IPS-18c (cell line): ENCODE measurements at regions not wholly inside any gene's neighbourhood (a gene's known extent, or its start where the extent isn't known, plus 50 kb on each side); places are given as distances from the start of the nearest gene placed in this dataset.
"Not testable (repeated sequence)": the region's sequence is repeated elsewhere in the genome, so short reads cannot be mapped to it uniquely, and the experiment has no call there.

ENCODE experiments used
- H3K4me3 ChIP-seq: 2 replicates; pipeline ENCODE4 v1.7.0; 2013; ENCODE audit warnings: low read depth, mild to moderate bottlenecking, low read length, moderate library complexity; ENCODE audit not compliant: insufficient read depth
- H3K9me3 ChIP-seq: one replicate; pipeline ENCODE4 v1.6.1; 2013; ENCODE audit warnings: mild to moderate bottlenecking, low read length, moderate library complexity; ENCODE audit not compliant: control insufficient read depth, insufficient read depth

DNA sequence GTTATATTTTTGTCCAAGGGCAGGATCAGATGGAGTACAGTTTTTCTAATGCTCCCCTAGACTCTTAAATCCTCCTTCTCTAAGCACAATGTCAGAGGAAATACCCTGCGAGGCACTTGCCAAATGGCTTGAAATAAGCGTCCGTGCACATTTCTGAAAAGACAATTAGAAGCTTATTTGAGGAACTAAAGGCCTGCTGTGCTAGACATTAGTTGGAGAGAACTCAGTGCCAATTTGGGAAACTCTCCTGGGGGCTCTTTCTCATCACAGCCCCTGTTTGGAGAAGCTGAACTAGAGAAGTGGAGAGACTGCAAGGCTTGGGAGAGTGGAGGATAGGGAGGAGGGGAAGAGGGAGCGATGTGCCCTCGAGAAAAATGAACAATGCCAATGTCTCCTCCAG is 247.6 kb upstream of the C2CD4B start:
- no peaks in the 10 kb centered on the region for H3K9me3 ChIP-seq
- H3K4me3 ChIP-seq, result no peak overlapping the region

DNA sequence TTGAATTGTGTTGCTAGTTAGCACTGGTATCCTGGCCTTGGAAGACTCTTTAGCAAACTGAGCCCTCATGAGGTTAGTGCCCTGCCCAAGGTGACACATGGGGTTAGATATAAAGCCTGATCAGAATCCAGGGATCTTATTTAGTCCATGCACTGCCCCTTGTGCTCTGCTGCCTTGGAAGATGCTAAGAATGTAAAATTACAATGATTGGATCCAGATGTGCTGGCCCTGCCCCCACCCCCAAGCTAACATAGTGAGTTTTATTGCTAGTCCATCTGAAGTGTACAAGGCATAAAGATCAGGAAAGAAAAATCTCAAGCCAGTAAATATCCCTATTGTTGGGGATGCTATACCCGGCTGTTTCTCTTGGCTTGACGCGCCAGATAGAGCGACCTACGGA is 248.1 kb upstream of the C2CD4B start:
- no peak overlapping the region for H3K4me3 ChIP-seq
- H3K9me3 ChIP-seq, result no peaks in the 10 kb centered on the region

DNA sequence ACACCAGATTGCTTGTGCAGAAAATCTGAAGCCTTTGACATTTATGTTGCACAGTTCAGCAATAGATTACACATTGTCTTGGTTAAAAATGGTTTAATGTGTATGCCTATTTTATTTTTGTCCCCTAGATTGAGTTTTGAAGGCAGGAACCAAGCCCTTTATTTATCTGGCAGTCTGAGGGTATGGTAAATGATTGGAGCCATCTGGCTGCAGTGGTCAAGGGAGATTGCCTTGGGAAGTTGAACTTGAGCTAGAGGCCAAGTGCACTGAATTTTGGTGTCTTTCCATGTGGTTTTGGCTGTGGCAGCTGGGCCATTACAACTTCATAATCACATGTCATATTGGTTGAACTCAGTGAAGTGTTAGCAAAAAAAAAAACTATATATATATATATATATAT is 248.7 kb upstream of the C2CD4B start:
- no peaks in the 10 kb centered on the region for H3K9me3 ChIP-seq
- no peak overlapping the region for H3K4me3 ChIP-seq

DNA sequence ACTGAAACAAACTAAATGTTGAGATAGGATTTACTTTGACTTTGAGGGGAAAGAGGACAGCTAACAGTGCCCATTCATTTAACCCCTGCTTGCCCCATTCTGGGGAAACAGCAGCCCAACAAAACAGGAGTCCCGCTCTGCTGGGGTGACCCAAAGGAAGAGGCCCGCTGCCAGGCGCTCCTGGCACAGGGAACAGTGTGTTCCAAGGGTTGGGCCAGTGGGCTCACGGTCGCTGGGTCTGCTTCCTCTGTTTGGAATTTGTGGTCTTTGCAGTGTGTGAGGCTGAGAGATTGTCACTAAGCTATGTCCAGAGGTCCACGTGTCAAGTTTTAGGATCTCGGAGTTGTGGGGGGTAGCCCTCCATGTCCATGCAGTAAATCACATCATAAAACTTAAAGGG is 250.4 kb upstream of the C2CD4B start:
- Histone ChIP-seq H3K4me3 (no peak overlapping the region), H3K9me3 (no peaks in the 10 kb centered on the region)

DNA sequence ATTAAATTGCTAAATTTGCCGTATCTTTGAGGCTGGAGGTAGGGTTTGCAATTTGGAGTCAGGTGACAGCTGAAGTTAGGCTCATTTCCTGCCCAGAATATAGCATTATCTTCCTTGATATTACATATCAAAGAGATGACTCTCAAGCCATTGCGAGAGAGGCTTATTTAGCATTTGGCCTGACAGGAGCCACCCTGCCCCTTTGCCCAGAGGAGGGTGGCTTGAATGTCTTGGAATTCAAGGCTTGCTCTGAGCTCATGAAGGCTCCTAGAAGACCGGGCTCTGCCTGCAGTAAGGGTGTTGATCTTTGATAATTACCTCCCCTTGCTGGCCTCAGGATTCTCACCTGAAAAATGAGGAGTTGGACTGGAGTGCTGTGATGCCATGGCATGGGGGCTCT is 251.4 kb upstream of the C2CD4B start:
- Histone ChIP-seq H3K4me3 (no peak overlapping the region), H3K9me3 (no peaks in the 10 kb centered on the region)

DNA sequence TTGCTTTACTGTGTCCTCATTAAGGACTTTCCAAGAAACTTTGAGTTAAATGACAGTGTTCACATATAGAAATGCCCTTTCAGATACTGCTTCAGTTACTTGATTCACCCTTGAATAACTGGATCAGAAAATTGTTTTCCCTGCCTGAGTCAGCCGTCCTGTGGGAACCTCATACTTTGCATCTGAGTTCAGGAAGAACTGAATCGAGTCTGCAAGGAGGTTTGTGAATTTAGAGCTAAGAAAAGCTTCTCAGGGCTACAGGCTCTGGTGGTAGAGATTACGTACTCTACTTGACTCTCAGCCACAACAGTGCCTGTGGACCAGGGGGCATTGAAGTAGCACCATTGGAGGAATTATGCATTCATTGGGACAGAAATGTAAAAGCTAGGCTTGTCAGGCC is 252.4 kb upstream of the C2CD4B start:
- H3K4me3 ChIP-seq, result no peak overlapping the region
- H3K9me3 ChIP-seq, result no peaks in the 10 kb centered on the region

DNA sequence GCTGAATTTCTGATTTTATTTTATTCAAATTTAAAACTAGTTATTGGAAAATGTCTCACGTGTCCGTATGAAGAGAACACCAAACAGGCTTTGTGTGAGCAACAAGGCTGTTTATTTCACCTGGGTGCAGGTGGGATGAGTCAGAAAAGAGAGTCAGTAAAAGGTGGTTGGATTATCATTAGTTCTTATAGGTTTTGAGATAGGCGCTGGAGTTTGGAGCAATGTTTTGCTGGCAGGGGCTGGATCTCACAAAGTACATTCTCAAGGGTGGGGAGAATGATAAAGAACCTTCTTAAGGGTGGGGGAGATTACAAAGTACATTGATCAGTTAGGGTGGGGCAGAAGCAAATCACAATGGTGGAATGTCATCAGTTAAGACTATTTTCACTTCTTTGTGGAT is 253.4 kb upstream of the C2CD4B start:
- H3K4me3 ChIP-seq, H3K9me3 ChIP-seq: not testable (repeated sequence)

DNA sequence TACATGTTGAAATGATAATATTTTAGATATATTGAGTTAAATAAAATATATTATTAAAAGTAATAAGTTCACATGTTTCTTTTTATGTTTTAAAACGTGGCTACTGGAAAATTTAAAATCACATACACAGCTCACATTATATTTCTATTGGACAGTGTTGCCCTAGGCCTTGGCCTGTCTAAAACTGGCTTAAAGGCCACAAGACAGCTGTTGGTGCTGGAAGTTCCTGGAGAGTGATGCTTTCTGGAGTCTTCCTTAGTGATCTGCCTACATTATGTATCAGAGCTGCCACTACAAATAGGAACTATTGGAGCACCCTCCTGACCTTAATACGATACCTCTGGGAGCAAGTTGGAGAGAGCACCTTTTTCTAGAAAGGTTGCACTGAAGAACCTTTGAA is 254.1 kb upstream of the C2CD4B start:
- Histone ChIP-seq H3K4me3 (no peak overlapping the region), H3K9me3 (no peaks in the 10 kb centered on the region)

DNA sequence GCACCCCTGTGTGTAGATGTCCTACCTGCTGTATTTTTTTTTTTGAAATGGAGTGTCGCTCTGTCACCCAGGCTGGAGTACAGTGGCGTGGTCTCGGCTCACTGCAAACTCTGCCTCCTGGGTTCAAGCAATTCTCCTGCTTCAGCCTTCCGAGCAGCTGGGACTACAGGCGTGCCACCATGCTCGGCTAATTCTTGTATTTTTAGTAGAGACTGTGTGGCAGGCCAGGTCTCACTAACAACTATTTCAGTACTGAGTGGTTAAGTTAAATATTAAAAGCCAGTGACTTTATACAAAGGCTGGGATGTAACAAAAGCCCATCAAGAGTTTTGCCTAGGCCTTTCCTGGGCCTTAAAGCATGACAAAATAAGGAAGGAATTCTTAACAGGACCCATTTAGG is 255.3 kb upstream of the C2CD4B start:
- not testable (repeated sequence) for H3K4me3 ChIP-seq, H3K9me3 ChIP-seq

DNA sequence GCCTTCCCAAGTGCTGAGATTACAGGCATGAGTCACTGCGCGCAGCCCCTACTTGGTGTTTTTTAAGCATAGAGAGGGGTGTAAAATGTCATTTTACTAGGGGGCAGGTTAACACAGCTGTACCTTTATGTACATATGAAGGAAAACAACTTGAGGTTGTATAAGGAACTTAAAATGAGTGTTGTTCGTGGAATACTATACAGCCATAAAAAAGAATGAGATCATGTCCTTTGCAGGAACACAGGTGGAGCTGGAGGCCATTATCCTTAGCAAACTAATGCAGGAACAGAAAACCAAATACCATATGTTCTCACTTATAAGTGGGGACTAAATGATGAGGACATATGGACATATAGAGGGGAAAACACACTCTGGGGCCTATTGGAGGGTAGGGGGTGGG is 256.2 kb upstream of the C2CD4B start:
- Histone ChIP-seq H3K9me3 (no peaks in the 10 kb centered on the region), H3K4me3 (no peak overlapping the region)

DNA sequence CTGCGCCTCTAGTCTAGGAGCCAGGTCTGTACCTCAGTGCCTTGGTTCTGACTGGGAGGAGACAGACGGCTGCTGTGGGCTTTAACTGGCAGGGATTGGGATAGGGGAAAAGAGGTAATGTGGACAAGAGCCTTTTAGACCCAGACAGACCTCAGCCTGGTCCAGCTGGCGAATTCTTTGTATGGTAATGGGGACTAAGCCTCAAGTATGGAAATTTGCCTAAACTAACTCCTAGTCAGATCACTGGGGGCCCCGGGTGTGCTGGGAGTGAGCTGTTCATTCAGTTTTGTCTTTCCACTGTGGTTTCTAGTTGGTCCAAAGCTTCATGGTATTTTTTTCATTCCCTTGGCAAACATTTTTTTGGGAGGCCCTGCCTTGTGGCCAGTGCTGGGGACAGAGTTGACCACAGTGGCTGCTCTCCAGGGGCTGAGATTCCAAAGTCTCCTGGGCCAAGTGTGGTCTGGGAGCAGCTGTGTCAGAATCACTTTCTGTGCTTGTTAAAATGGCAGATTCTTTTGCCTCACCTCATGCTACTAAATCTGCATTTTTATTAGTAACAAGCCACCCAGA is 261.4 kb upstream of the C2CD4B start:
- no peaks in the 10 kb centered on the region for H3K9me3 ChIP-seq
- H3K4me3 ChIP-seq, result no peak overlapping the region

DNA sequence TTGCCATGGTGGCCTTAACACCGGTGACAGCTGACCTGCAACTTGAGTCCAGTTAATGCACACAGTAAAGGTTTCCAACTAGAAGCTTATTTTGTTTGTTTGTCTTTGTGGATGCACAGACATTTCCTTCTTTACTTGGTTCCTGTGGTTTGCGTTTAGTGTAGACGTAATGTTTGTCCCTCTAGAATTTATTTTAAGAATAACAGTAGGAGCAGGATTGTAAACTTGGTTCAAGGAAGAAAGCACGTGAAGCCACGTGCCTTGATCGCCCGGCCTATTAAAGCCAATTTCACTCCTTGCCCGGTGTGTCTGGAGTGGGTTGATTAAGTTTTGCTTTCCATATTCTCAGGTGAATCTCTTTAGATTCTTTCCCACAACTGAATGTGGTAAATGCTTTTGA is 263.2 kb upstream of the C2CD4B start:
- Histone ChIP-seq H3K9me3 (no peaks in the 10 kb centered on the region), H3K4me3 (no peak overlapping the region)

DNA sequence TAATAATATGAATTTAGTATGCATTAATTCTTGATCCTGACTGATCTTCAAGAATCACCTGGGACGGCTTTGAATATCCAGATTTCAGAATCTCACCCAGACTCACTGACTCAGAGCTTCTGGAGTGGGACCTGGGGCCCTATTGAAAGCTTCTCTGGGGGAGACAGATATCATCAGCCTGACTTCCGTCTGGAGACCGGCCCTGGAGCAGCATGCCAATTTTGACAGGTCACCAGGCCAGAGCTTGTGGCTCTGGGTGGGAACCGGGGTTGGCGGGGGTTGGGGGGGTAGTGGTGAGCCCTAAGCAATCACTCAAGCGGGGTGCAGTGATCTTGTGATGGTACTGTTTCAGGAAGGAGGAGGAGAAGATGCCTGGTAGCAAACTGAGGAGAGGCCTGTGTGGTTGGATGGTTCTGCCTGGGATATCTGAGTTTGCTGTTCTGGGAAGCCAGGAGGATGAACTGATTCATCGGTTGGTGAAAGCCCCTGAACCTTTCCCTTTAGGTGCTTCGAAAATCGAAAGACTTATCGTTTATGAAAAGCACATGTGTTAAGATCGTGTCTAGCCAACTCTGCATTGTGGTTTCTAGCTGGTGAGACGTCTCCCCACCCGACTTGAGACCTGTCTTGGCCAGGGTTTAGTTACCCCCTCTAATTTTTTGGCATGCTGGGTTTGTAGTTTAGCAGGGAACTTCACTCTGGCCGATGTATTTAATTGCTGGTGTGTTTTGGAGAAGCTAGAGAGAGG is 263.9 kb upstream of the C2CD4B start:
- no peaks in the 10 kb centered on the region for H3K9me3 ChIP-seq
- H3K4me3 ChIP-seq, result no peak overlapping the region

DNA sequence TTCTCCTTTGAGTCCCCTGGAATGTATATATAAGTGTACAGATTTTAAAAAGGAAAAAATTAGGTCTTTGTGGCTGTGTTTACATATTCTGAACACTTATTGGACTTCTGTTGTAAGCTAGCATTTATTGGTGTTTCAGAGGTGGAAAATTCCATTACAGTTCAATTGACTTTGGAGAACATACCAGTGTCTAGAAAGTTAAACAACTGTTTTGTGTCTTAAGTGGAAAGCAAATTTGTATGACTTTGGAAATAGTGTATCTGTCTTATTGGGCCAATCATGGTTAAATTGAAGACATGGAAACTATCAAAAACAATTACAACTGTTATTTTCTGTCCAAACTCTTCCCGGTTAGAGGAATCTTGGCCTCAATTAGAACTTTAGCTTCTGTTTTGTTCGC is 265.0 kb upstream of the C2CD4B start:
- Histone ChIP-seq H3K4me3 (no peak overlapping the region), H3K9me3 (no peaks in the 10 kb centered on the region)

DNA sequence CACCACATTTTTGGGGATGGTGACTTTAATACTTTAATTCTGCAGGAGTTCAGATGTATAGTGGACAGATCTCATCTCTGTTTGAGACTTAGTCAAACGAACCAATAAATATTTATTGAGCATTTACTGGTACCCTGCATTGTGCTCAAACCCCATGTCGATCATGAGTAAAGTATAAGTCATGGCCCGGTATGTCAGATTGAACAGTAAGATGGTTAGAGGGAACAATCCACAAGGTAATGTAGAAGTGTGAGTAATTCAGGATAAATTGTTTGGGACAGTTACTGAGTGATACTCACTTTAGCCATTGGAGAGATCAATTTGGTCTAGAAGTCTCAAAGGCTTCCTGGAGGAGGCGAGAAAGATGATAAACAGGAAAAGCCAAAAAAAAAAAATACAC is 265.5 kb upstream of the C2CD4B start:
- Histone ChIP-seq H3K4me3 (no peak overlapping the region), H3K9me3 (no peaks in the 10 kb centered on the region)

DNA sequence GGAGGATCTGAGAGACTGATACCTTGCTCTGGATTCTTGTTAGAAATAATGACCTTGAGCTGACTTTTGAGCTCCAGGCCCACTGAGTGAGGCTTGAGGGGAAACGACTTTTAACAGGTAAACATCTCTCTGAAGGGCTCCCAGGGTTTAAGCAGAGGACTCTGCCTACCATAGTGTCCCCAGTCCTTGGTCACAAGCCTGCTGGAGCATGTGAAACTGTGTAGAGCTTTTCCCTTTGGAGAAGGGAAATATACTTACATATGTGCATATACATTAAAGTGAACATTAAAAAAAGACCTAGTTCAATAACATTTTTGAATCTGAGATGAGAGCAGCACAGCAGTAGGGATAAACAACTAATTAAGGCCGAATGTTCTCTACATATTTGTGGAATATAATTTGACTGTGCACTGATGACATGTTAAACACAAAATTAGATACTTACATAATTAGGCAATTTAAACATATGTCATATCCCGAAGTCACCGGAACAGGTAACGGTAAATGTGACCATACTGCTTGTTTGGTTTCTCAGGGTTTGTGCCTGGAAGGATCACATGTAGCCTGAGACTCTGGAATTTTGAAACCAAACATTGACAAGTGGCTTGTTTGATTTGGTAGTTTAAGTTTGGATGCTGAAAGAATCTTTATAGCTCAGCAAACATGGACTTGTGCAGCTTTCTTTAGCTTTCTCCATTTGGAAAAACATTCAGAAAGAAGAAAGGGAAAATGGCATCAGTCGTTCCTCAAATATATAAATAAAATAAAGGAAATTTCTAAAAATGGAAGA is 266.1 kb upstream of the C2CD4B start:
- no peaks in the 10 kb centered on the region for H3K9me3 ChIP-seq
- no peak overlapping the region for H3K4me3 ChIP-seq

DNA sequence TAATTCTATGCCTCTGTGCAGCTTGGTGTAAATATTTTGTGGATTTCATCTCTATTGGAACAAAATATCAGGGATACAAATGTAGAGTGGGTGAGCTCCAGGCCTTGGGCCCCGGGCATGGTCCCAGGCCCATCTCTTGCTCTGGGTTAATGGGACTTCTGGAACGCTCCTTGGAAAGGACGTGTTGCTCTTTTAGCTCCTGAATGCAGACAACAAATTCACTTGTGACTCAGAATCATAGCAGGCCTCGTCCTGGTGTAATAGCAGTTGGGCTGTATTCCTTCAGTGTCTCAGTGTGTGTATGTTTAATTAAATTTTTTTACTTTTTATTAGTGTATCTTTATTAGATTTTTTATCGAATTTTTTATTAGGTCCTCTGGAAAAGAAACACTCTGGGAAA is 266.7 kb upstream of the C2CD4B start:
- H3K4me3 ChIP-seq, result no peak overlapping the region
- H3K9me3 ChIP-seq, result no peaks in the 10 kb centered on the region

DNA sequence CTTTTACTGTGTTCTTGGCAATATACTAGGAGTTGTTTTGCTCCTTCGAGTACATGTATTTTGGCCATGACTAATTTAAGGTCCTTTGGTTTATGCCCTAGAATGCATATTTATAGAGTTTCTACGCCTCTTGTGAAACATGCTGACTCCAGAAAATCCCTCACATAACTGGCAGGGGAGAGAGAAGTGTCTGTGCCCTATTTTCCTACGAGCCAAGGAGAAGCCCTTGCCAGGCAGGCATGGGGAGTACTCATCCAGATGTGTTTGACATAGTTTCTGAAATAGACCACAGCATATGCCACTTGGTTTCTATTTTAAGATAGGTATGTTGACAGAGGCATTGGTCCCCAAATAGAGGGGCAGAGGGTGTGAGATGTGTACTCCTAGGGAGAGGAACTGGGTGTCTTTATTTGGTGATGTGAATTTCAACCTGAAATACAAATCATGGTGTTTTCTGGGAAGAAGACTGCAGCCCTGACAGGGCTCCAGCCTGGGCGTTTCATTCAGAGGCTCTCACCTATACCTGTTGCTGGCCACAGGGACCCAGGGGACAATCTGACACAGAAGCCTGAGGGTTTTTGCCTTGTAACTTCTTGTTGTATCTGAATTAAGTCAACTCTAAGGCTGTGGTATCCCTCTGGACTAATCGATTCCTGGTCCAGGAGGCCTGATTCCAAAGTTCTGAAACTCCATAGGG is 267.8 kb upstream of the C2CD4B start:
- no peaks in the 10 kb centered on the region for H3K9me3 ChIP-seq

More for the DNA sequence above, 267.8 kb upstream of the C2CD4B start:
- no peak overlapping the region for H3K4me3 ChIP-seq
